WERI-Rb-1 (cell line): ENCODE measurements at regions not wholly inside any gene's neighbourhood (a gene's known extent, or its start where the extent isn't known, plus 50 kb on each side); places are given as distances from the start of the nearest gene placed in this dataset.

ENCODE experiments used
- DNase-seq: peaks from one replicate; pipeline ENCODE4 v3.0.0-alpha.2; 2020
- H3K27ac ChIP-seq: fragments of 250-450 bp; sonication (Bioruptor Pico); 2 replicates; pipeline ENCODE4 v1.5.1; 2020; ENCODE audit warnings: mild to moderate bottlenecking, moderate library complexity
- H3K27me3 ChIP-seq: fragments of 250-450 bp; sonication (Bioruptor Pico); 2 replicates; pipeline ENCODE4 v1.5.1; 2021; ENCODE audit warnings: mild to moderate bottlenecking, low read depth, moderate library complexity; ENCODE audit not compliant: insufficient read depth, severe bottlenecking
- H3K36me3 ChIP-seq: fragments of 250-450 bp; sonication (Bioruptor Pico); 2 replicates; pipeline ENCODE4 v1.5.1; 2020; ENCODE audit warnings: mild to moderate bottlenecking, moderate library complexity
- H3K4me3 ChIP-seq: 2 replicates; pipeline ENCODE4 v1.5.1; 2011; ENCODE audit warnings: low read depth, mild to moderate bottlenecking, control low read depth, low read length
- H3K9me3 ChIP-seq: fragments of 250-450 bp; sonication (Bioruptor Pico); 2 replicates; pipeline ENCODE4 v1.5.1; 2021; ENCODE audit warnings: mild to moderate bottlenecking, moderate library complexity; ENCODE audit not compliant: severe bottlenecking
- TF ChIP-seq, protein P1 (sequence below): IDR thresholded peaks from 2 replicates; pipeline ENCODE4 v1.5.1; 2011; ENCODE audit warnings: low read depth, mild to moderate bottlenecking, control low read depth, inconsistent platforms, low read length

DNA sequence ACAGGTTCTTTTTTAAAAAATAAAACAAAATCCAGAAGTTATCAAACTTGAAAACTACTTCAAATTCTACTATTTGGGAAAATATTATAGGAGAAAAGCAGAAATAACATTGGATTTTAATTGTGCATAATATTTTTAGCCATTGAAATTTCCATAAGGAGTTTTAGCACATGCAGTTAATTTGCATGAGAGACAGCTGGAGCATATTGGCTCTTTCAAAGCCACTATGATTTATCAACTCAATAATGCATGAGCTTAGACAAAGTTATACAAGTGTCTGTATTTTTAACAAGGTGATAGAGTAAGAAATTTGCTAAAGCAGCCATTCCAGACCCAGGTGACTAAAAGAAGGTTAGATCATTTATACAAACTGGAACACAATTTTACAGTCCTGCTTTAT, 189.0 kb upstream of the TFAP2D start:
- no peak for DNase-seq
- Histone ChIP-seq H3K4me3 (no peak overlapping the region), H3K9me3 (no peaks in the 10 kb centered on the region), H3K27ac (no peak overlapping the region), H3K36me3 (no peaks in the 10 kb centered on the region), H3K27me3 (peaks cover 5% of the 10 kb centered on the region)
- TF ChIP-seq, protein P1, sequence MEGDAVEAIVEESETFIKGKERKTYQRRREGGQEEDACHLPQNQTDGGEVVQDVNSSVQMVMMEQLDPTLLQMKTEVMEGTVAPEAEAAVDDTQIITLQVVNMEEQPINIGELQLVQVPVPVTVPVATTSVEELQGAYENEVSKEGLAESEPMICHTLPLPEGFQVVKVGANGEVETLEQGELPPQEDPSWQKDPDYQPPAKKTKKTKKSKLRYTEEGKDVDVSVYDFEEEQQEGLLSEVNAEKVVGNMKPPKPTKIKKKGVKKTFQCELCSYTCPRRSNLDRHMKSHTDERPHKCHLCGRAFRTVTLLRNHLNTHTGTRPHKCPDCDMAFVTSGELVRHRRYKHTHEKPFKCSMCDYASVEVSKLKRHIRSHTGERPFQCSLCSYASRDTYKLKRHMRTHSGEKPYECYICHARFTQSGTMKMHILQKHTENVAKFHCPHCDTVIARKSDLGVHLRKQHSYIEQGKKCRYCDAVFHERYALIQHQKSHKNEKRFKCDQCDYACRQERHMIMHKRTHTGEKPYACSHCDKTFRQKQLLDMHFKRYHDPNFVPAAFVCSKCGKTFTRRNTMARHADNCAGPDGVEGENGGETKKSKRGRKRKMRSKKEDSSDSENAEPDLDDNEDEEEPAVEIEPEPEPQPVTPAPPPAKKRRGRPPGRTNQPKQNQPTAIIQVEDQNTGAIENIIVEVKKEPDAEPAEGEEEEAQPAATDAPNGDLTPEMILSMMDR, result no peak

- Histone ChIP-seq H3K9me3 (no peaks in the 10 kb centered on the region), H3K27ac (no peak overlapping the region), H3K36me3 (no peaks in the 10 kb centered on the region), H3K4me3 (no peak overlapping the region), H3K27me3 (peaks cover 19% of the 10 kb centered on the region)
- TF ChIP-seq, protein P1, result no peak
- no peak for DNase-seq
Observed at GRCh38 chr6:50527985-50528384, 185.3 kb upstream of the TFAP2D start.

GRCh38 chr6:50539447-50539846, 173.9 kb upstream of the TFAP2D start:
- Histone ChIP-seq H3K9me3 (no peaks in the 10 kb centered on the region), H3K27me3 (peaks cover 30% of the 10 kb centered on the region), H3K36me3 (no peaks in the 10 kb centered on the region), H3K4me3 (no peak overlapping the region), H3K27ac (no peak overlapping the region)
- no peak for DNase-seq
- TF ChIP-seq, protein P1, result no peak

DNA sequence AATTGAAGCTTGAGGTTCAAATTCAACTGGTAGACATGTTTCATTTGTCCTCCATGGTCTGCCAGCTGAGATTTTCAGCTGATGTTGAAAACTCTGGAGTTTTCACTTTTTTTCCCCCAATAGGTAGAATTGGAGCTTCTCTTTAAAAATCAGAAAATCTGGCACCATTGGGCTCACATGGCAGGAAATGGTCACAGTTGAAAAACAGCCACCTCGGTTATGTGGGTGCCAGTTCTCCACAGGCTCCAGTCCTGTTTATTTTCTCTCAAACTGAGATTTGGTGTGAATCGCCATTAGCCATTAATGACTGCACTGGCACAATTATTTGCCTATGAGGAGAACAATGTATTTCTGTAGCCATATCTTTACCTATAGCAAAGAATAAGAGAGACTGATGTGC, 171.4 kb upstream of the TFAP2D start:
- TF ChIP-seq, protein P1, result no peak
- H3K27me3 ChIP-seq, result peaks cover 20% of the 10 kb centered on the region
- no peak for DNase-seq
- no peaks in the 10 kb centered on the region for H3K36me3 ChIP-seq
- no peaks in the 10 kb centered on the region for H3K9me3 ChIP-seq
- H3K27ac ChIP-seq, result no peak overlapping the region
- H3K4me3 ChIP-seq, result no peak overlapping the region

GRCh38 chr6:50543666-50544065, 169.7 kb upstream of the TFAP2D start:
- Histone ChIP-seq H3K27me3 (peaks cover 18% of the 10 kb centered on the region), H3K9me3 (no peaks in the 10 kb centered on the region), H3K36me3 (no peaks in the 10 kb centered on the region), H3K4me3 (no peak overlapping the region), H3K27ac (no peak overlapping the region)
- peak; percentile 22 for DNase-seq
- TF ChIP-seq, protein P1, result no peak

DNA sequence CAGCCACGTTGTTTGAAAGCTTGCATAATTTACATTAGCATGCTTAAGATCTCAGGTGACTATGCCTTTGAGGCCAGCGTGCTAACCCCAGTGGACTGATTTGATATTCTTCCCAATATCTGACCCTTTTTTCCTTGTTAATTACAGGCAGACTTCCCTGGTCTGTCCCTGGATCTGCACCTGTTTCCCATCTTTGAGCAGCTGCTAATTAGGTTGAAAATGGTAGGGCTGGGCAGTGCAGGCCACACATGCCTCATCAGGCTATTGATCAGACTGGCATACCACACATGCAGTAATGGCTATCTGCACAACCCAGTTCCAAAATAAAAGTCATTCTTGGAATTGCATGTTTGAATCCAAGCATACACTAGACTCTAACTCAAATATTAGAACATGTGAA, 164.3 kb upstream of the TFAP2D start:
- Histone ChIP-seq H3K4me3 (no peak overlapping the region), H3K27ac (no peak overlapping the region), H3K9me3 (no peaks in the 10 kb centered on the region), H3K36me3 (no peaks in the 10 kb centered on the region), H3K27me3 (peaks cover 9% of the 10 kb centered on the region)
- DNase-seq, result no peak
- TF ChIP-seq, protein P1, result no peak
